ENCODE measurements at regions not wholly inside any gene's neighbourhood (a gene's known extent, or its start where the extent isn't known, plus 50 kb on each side); places are given as distances from the start of the nearest gene placed in this dataset.

DNA sequence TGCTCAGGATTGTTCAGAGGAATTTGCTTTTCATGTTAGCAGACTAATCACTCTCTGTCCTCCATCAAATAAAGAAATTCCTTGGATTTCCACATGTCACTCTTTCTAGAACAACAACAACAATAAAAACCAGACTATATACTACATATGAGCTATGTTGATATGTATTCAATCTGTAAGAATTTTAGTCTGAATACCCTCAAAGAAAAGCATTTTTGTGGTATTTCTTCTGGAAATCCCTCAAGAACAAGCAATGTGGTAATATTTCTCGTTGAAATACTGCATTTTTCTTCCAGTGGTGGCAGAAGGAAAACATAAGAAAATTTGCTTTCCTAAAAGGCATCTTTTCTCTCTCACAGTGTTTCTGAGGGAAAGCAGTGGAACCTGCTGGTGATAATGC lies 312.6 kb upstream of the RSPO3 start:
- no peak for TF ChIP-seq CTCF (conservative IDR thresholded peaks at IDR 0.05; ENCODE audit: low read depth in 2 of 2)
- TF ChIP-seq EZH2phosphoT487 (IDR thresholded peaks at IDR 0.05; ENCODE audit: unreplicated experiment): no peak
- no peak for TF ChIP-seq EZH2 (IDR thresholded peaks at IDR 0.05; ENCODE audit: low read depth, unreplicated experiment)
- TF ChIP-seq, protein P1, sequence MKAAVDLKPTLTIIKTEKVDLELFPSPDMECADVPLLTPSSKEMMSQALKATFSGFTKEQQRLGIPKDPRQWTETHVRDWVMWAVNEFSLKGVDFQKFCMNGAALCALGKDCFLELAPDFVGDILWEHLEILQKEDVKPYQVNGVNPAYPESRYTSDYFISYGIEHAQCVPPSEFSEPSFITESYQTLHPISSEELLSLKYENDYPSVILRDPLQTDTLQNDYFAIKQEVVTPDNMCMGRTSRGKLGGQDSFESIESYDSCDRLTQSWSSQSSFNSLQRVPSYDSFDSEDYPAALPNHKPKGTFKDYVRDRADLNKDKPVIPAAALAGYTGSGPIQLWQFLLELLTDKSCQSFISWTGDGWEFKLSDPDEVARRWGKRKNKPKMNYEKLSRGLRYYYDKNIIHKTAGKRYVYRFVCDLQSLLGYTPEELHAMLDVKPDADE (IDR thresholded peaks at IDR 0.05): no peak
- TF ChIP-seq JUNB (IDR thresholded peaks at IDR 0.05; ENCODE audit: unreplicated experiment): no peak
- no peak for TF ChIP-seq CREB1 (CRISPR knock-in tag; IDR thresholded peaks at IDR 0.05; ENCODE audit: low read depth)
- TF ChIP-seq, protein P2, sequence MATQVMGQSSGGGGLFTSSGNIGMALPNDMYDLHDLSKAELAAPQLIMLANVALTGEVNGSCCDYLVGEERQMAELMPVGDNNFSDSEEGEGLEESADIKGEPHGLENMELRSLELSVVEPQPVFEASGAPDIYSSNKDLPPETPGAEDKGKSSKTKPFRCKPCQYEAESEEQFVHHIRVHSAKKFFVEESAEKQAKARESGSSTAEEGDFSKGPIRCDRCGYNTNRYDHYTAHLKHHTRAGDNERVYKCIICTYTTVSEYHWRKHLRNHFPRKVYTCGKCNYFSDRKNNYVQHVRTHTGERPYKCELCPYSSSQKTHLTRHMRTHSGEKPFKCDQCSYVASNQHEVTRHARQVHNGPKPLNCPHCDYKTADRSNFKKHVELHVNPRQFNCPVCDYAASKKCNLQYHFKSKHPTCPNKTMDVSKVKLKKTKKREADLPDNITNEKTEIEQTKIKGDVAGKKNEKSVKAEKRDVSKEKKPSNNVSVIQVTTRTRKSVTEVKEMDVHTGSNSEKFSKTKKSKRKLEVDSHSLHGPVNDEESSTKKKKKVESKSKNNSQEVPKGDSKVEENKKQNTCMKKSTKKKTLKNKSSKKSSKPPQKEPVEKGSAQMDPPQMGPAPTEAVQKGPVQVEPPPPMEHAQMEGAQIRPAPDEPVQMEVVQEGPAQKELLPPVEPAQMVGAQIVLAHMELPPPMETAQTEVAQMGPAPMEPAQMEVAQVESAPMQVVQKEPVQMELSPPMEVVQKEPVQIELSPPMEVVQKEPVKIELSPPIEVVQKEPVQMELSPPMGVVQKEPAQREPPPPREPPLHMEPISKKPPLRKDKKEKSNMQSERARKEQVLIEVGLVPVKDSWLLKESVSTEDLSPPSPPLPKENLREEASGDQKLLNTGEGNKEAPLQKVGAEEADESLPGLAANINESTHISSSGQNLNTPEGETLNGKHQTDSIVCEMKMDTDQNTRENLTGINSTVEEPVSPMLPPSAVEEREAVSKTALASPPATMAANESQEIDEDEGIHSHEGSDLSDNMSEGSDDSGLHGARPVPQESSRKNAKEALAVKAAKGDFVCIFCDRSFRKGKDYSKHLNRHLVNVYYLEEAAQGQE (IDR thresholded peaks at IDR 0.05; ENCODE audit: unreplicated experiment): no peak
- TF ChIP-seq POLR2AphosphoS5 (IDR thresholded peaks at IDR 0.05; ENCODE audit: low read depth): no peak
- TF ChIP-seq ZNF331 (CRISPR knock-in tag; IDR thresholded peaks at IDR 0.05; ENCODE audit: low read depth): no peak
- no peak for TF ChIP-seq ZNF114 (CRISPR knock-in tag; IDR thresholded peaks at IDR 0.05)
- TF ChIP-seq, protein P3, sequence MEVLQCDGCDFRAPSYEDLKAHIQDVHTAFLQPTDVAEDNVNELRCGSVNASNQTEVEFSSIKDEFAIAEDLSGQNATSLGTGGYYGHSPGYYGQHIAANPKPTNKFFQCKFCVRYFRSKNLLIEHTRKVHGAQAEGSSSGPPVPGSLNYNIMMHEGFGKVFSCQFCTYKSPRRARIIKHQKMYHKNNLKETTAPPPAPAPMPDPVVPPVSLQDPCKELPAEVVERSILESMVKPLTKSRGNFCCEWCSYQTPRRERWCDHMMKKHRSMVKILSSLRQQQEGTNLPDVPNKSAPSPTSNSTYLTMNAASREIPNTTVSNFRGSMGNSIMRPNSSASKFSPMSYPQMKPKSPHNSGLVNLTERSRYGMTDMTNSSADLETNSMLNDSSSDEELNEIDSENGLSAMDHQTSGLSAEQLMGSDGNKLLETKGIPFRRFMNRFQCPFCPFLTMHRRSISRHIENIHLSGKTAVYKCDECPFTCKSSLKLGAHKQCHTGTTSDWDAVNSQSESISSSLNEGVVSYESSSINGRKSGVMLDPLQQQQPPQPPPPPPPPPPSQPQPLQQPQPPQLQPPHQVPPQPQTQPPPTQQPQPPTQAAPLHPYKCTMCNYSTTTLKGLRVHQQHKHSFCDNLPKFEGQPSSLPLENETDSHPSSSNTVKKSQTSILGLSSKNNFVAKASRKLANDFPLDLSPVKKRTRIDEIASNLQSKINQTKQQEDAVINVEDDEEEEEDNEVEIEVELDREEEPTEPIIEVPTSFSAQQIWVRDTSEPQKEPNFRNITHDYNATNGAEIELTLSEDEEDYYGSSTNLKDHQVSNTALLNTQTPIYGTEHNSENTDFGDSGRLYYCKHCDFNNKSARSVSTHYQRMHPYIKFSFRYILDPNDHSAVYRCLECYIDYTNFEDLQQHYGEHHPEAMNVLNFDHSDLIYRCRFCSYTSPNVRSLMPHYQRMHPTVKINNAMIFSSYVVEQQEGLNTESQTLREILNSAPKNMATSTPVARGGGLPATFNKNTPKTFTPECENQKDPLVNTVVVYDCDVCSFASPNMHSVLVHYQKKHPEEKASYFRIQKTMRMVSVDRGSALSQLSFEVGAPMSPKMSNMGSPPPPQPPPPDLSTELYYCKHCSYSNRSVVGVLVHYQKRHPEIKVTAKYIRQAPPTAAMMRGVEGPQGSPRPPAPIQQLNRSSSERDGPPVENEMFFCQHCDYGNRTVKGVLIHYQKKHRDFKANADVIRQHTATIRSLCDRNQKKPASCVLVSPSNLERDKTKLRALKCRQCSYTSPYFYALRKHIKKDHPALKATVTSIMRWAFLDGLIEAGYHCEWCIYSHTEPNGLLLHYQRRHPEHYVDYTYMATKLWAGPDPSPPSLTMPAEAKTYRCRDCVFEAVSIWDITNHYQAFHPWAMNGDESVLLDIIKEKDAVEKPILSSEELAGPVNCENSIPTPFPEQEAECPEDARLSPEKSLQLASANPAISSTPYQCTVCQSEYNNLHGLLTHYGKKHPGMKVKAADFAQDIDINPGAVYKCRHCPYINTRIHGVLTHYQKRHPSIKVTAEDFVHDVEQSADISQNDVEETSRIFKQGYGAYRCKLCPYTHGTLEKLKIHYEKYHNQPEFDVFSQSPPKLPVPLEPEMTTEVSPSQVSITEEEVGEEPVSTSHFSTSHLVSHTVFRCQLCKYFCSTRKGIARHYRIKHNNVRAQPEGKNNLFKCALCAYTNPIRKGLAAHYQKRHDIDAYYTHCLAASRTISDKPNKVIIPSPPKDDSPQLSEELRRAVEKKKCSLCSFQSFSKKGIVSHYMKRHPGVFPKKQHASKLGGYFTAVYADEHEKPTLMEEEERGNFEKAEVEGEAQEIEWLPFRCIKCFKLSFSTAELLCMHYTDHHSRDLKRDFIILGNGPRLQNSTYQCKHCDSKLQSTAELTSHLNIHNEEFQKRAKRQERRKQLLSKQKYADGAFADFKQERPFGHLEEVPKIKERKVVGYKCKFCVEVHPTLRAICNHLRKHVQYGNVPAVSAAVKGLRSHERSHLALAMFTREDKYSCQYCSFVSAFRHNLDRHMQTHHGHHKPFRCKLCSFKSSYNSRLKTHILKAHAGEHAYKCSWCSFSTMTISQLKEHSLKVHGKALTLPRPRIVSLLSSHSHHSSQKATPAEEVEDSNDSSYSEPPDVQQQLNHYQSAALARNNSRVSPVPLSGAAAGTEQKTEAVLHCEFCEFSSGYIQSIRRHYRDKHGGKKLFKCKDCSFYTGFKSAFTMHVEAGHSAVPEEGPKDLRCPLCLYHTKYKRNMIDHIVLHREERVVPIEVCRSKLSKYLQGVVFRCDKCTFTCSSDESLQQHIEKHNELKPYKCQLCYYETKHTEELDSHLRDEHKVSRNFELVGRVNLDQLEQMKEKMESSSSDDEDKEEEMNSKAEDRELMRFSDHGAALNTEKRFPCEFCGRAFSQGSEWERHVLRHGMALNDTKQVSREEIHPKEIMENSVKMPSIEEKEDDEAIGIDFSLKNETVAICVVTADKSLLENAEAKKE (CRISPR knock-in tag; IDR thresholded peaks at IDR 0.05): no peak
